ENCODE measurements at regions not wholly inside any gene's neighbourhood (a gene's known extent, or its start where the extent isn't known, plus 50 kb on each side); places are given as distances from the start of the nearest gene placed in this dataset.

GRCh38 chr3:135865085-135865484, 100.4 kb upstream of the PPP2R3A start:
- ChIA-PET CTCF (ENCODE audit: unreplicated experiment) (no interaction called here), POLR2A (no interaction called here)
- no peaks in the 10 kb centered on the region for H3K79me2 ChIP-seq (ENCODE audit: insufficient read depth, low read depth, low read length)
- intact Hi-C loops (cut with micrococcal nuclease; ENCODE audit: unreplicated experiment): no loop called here
- H3K9me2 ChIP-seq (ENCODE audit: insufficient read depth, low read length): no peaks in the 10 kb centered on the region
- H3K4me3 ChIP-seq (ENCODE audit: low read depth, low read length, poor library complexity, severe bottlenecking): no peak overlapping the region
- H3K4me2 ChIP-seq (ENCODE audit: low read length): no peak overlapping the region
- no peaks in the 10 kb centered on the region for H3K9me3 ChIP-seq (ENCODE audit: low read length)
- no peak overlapping the region for H3K27ac ChIP-seq (ENCODE audit: low read depth, low read length, poor library complexity, severe bottlenecking)
- DNase-seq (ENCODE audit: low spot score): no peak
- no TSS peak for BruUV-seq (replicated peaks)
- TF ChIP-seq, protein P1, sequence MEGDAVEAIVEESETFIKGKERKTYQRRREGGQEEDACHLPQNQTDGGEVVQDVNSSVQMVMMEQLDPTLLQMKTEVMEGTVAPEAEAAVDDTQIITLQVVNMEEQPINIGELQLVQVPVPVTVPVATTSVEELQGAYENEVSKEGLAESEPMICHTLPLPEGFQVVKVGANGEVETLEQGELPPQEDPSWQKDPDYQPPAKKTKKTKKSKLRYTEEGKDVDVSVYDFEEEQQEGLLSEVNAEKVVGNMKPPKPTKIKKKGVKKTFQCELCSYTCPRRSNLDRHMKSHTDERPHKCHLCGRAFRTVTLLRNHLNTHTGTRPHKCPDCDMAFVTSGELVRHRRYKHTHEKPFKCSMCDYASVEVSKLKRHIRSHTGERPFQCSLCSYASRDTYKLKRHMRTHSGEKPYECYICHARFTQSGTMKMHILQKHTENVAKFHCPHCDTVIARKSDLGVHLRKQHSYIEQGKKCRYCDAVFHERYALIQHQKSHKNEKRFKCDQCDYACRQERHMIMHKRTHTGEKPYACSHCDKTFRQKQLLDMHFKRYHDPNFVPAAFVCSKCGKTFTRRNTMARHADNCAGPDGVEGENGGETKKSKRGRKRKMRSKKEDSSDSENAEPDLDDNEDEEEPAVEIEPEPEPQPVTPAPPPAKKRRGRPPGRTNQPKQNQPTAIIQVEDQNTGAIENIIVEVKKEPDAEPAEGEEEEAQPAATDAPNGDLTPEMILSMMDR (conservative IDR thresholded peaks at IDR 0.05; ENCODE audit: low read length): no peak
- no peak for TF ChIP-seq EZH2phosphoT487 (IDR thresholded peaks at IDR 0.05; ENCODE audit: borderline replicate concordance, low read depth, low read length)
- H3K4me1 ChIP-seq (ENCODE audit: insufficient read depth, low read length, poor library complexity, severe bottlenecking): no peaks in the 10 kb centered on the region
- no peaks in the 10 kb centered on the region for H3K36me3 ChIP-seq (ENCODE audit: insufficient read depth, low read length)
- H2AFZ ChIP-seq (ENCODE audit: low read length): no peak overlapping the region
- H4K20me1 ChIP-seq (ENCODE audit: insufficient read depth, low read length): no peaks in the 10 kb centered on the region

GRCh38 chr3:135865553-135865952, 100.0 kb upstream of the PPP2R3A start:
- Histone ChIP-seq H3K4me3 (ENCODE audit: low read depth, low read length, poor library complexity, severe bottlenecking) (no peak overlapping the region), H3K36me3 (ENCODE audit: insufficient read depth, low read length) (no peaks in the 10 kb centered on the region), H3K27ac (ENCODE audit: low read depth, low read length, poor library complexity, severe bottlenecking) (no peak overlapping the region), H3K9me2 (ENCODE audit: insufficient read depth, low read length) (no peaks in the 10 kb centered on the region), H3K4me2 (ENCODE audit: low read length) (no peak overlapping the region), H2AFZ (ENCODE audit: low read length) (no peak overlapping the region), H3K4me1 (ENCODE audit: insufficient read depth, low read length, poor library complexity, severe bottlenecking) (no peaks in the 10 kb centered on the region), H4K20me1 (ENCODE audit: insufficient read depth, low read length) (no peaks in the 10 kb centered on the region), H3K79me2 (ENCODE audit: insufficient read depth, low read depth, low read length) (no peaks in the 10 kb centered on the region), H3K9me3 (ENCODE audit: low read length) (no peaks in the 10 kb centered on the region)
- intact Hi-C loops (cut with micrococcal nuclease; ENCODE audit: unreplicated experiment): no loop called here
- TF ChIP-seq, protein P1 (conservative IDR thresholded peaks at IDR 0.05; ENCODE audit: low read length): no peak
- TF ChIP-seq EZH2phosphoT487 (IDR thresholded peaks at IDR 0.05; ENCODE audit: borderline replicate concordance, low read depth, low read length): no peak
- BruUV-seq (replicated peaks): no TSS peak
- ChIA-PET POLR2A (interaction anchor here (1.1 kb wide), 1 partner anchor 25 kb away, joined by 3 read pairs; no protein-coding TSS in a partner anchor), CTCF (ENCODE audit: unreplicated experiment) (no interaction called here)
- no peak for DNase-seq (ENCODE audit: low spot score)

DNA sequence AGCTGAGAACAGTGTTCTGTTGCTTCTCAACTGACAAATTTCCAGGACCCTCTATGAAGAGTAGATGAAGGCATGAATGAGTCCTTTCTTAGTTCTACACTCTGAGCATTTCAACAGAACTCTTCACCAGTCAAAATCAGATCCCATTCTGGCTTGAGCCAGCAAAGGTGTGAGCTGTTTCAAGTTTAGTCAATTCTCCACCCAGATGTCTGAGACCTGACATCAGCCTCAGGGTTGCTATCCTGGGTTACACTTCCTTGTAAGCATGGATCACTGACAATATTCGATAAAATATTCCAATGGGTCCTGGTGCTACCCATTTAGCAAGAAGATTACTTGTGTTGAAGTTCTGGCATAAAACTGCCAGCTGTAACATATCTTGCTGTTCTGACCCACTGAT, 97.6 kb upstream of the PPP2R3A start:
- Histone ChIP-seq H3K9me2 (ENCODE audit: insufficient read depth, low read length) (no peaks in the 10 kb centered on the region), H3K9me3 (ENCODE audit: low read length) (no peaks in the 10 kb centered on the region), H3K4me1 (ENCODE audit: insufficient read depth, low read length, poor library complexity, severe bottlenecking) (no peaks in the 10 kb centered on the region), H3K79me2 (ENCODE audit: insufficient read depth, low read depth, low read length) (no peaks in the 10 kb centered on the region), H3K4me3 (ENCODE audit: low read depth, low read length, poor library complexity, severe bottlenecking) (no peak overlapping the region), H3K36me3 (ENCODE audit: insufficient read depth, low read length) (no peaks in the 10 kb centered on the region), H3K4me2 (ENCODE audit: low read length) (no peak overlapping the region), H2AFZ (ENCODE audit: low read length) (no peak overlapping the region), H3K27ac (ENCODE audit: low read depth, low read length, poor library complexity, severe bottlenecking) (no peak overlapping the region), H4K20me1 (ENCODE audit: insufficient read depth, low read length) (no peaks in the 10 kb centered on the region)
- TF ChIP-seq, protein P1 (conservative IDR thresholded peaks at IDR 0.05; ENCODE audit: low read length): no peak
- no peak for TF ChIP-seq EZH2phosphoT487 (IDR thresholded peaks at IDR 0.05; ENCODE audit: borderline replicate concordance, low read depth, low read length)
- intact Hi-C loops (cut with micrococcal nuclease; ENCODE audit: unreplicated experiment): no loop called here
- BruUV-seq (replicated peaks): no TSS peak
- CTCF ChIA-PET (ENCODE audit: unreplicated experiment): no interaction called here
- no peak for DNase-seq (ENCODE audit: low spot score)
- POLR2A ChIA-PET: no interaction called here

Measured in OCI-LY7 (cell line).